H9 (cell line): ENCODE measurements at regions not wholly inside any gene's neighbourhood (a gene's known extent, or its start where the extent isn't known, plus 50 kb on each side); places are given as distances from the start of the nearest gene placed in this dataset.

Experiments used
- DNase-seq: peaks from one replicate; pipeline ENCODE4 v3.0.0-alpha.2; 2017
- H2AFZ ChIP-seq: one replicate; pipeline ENCODE4 v1.6.1; 2013; ENCODE audit warnings: mild to moderate bottlenecking, low read length, control low read depth, moderate library complexity
- H2AK5ac ChIP-seq: 2 replicates; pipeline ENCODE4 v1.6.1; 2013; ENCODE audit warnings: low read length, control low read depth, mixed read lengths; ENCODE audit not compliant: insufficient read length
- H2BK120ac ChIP-seq: one replicate; pipeline ENCODE4 v1.6.1; 2013; ENCODE audit warnings: low read depth, mild to moderate bottlenecking, low read length, control low read depth, inconsistent platforms; ENCODE audit not compliant: poor library complexity, severe bottlenecking
- H2BK12ac ChIP-seq: 2 replicates; pipeline ENCODE4 v1.6.1; 2013; ENCODE audit warnings: low read length, control low read depth, mixed read lengths, low read depth; ENCODE audit not compliant: insufficient read length
- H2BK15ac ChIP-seq: 2 replicates; pipeline ENCODE4 v1.6.1; 2013; ENCODE audit warnings: low read depth, low read length, control low read depth
- H2BK20ac ChIP-seq: one replicate; pipeline ENCODE4 v1.6.1; 2013; ENCODE audit warnings: low read depth, mild to moderate bottlenecking, low read length, control low read depth, inconsistent platforms; ENCODE audit not compliant: poor library complexity, severe bottlenecking
- H2BK5ac ChIP-seq: 2 replicates; pipeline ENCODE4 v1.6.1; 2013; ENCODE audit warnings: low read length, control low read depth, mixed read lengths; ENCODE audit not compliant: insufficient read length
- H3K14ac ChIP-seq: 2 replicates; pipeline ENCODE4 v1.6.1; 2013; ENCODE audit warnings: low read length, control low read depth; ENCODE audit not compliant: insufficient read depth
- H3K18ac ChIP-seq: 2 replicates; pipeline ENCODE4 v1.6.1; 2013; ENCODE audit warnings: low read depth, mild to moderate bottlenecking, mixed read lengths, low read length, control low read depth; ENCODE audit not compliant: insufficient read length
- H3K23ac ChIP-seq: 2 replicates; pipeline ENCODE4 v1.6.1; 2013; ENCODE audit warnings: low read length, control low read depth, mixed read lengths, low read depth; ENCODE audit not compliant: insufficient read length
- H3K23me2 ChIP-seq: 2 replicates; pipeline ENCODE4 v1.6.1; 2013; ENCODE audit warnings: low read depth, mild to moderate bottlenecking, mixed read lengths, low read length, control low read depth; ENCODE audit not compliant: insufficient read length, poor library complexity, severe bottlenecking
- H3K27ac ChIP-seq: 2 replicates; pipeline ENCODE4 v1.5.1; 2013; ENCODE audit warnings: low read length, control low read depth, mixed read lengths, low read depth; ENCODE audit not compliant: insufficient read length
- H3K27me3 ChIP-seq: 2 replicates; pipeline ENCODE4 v1.6.1; 2013; ENCODE audit warnings: low read length, control low read depth, inconsistent platforms; ENCODE audit not compliant: insufficient read depth
- H3K4ac ChIP-seq: 2 replicates; pipeline ENCODE4 v1.6.1; 2013; ENCODE audit warnings: low read depth, mild to moderate bottlenecking, control low read depth, inconsistent platforms, low read length, moderate library complexity
- H3K4me1 ChIP-seq: 2 replicates; pipeline ENCODE4 v1.6.1; 2013; ENCODE audit warnings: low read length, control low read depth, inconsistent platforms; ENCODE audit not compliant: insufficient read depth
- H3K4me2 ChIP-seq: 2 replicates; pipeline ENCODE4 v1.6.1; 2013; ENCODE audit warnings: low read length, control low read depth, mixed read lengths; ENCODE audit not compliant: insufficient read length, insufficient read depth
- H3K56ac ChIP-seq: 2 replicates; pipeline ENCODE4 v1.6.1; 2013; ENCODE audit warnings: low read depth, mild to moderate bottlenecking, mixed read lengths, low read length, control low read depth; ENCODE audit not compliant: insufficient read length
- H3K79me1 ChIP-seq: 2 replicates; pipeline ENCODE4 v1.6.1; 2013; ENCODE audit warnings: low read depth, mild to moderate bottlenecking, moderate library complexity, low read length, control low read depth, inconsistent platforms; ENCODE audit not compliant: insufficient read depth, poor library complexity, severe bottlenecking
- H3K79me2 ChIP-seq: 2 replicates; pipeline ENCODE4 v1.6.1; 2013; ENCODE audit warnings: low read length, control low read depth, inconsistent platforms; ENCODE audit not compliant: insufficient read depth
- H3K9ac ChIP-seq: 2 replicates; pipeline ENCODE4 v1.6.1; 2013; ENCODE audit warnings: low read length, control low read depth, mixed read lengths; ENCODE audit not compliant: insufficient read length; ENCODE audit errors: extremely low read depth
- H3K9me3 ChIP-seq: one replicate; pipeline ENCODE4 v1.6.1; 2013; ENCODE audit warnings: low read depth, low read length, inconsistent platforms; ENCODE audit not compliant: control insufficient read depth
- H3T11ph ChIP-seq: one replicate; pipeline ENCODE4 v1.6.1; 2013; ENCODE audit warnings: mild to moderate bottlenecking, low read length, control low read depth, inconsistent platforms
- H4K20me1 ChIP-seq: one replicate; pipeline ENCODE4 v1.6.1; 2013; ENCODE audit not compliant: control insufficient read depth, insufficient read length, insufficient read depth
- H4K5ac ChIP-seq: 2 replicates; pipeline ENCODE4 v1.6.1; 2013; ENCODE audit warnings: low read depth, mild to moderate bottlenecking, mixed read lengths, low read length, control low read depth; ENCODE audit not compliant: insufficient read length
- H4K8ac ChIP-seq: replicated peaks from 2 replicates; pipeline ENCODE4 v1.6.1; 2013; ENCODE audit warnings: low read length, control low read depth, mixed read lengths, low read depth; ENCODE audit not compliant: insufficient read length
- H4K91ac ChIP-seq: 2 replicates; pipeline ENCODE4 v1.6.1; 2013; ENCODE audit warnings: low read depth, mild to moderate bottlenecking, moderate library complexity, mixed read lengths, low read length, control low read depth; ENCODE audit not compliant: insufficient read length
- H3K27ac Mint-ChIP-seq, 3 experiments: 2 replicates in 2 of 3; 3 replicates in 1 of 3; pipeline ENCODE4 v1.8.0; 2020 to 2021; ENCODE audit warnings: mixed read lengths in 3 of 3, mild to moderate bottlenecking in 1 of 3, moderate library complexity in 1 of 3
- H3K27me3 Mint-ChIP-seq: 2 replicates; pipeline ENCODE4 v1.8.0; 2021; ENCODE audit warnings: low read depth, mild to moderate bottlenecking, moderate library complexity, mixed read lengths
- H3K36me3 Mint-ChIP-seq, 3 experiments: 2 replicates in 2 of 3; 3 replicates in 1 of 3; pipeline ENCODE4 v1.8.0; 2020 to 2021; ENCODE audit warnings: low read depth in 3 of 3, mixed read lengths in 3 of 3; ENCODE audit not compliant: insufficient read depth in 1 of 3
- H3K4me1 Mint-ChIP-seq, 2 experiments: 2 replicates each; pipeline ENCODE4 v1.8.0; 2020; ENCODE audit warnings: mixed read lengths in 2 of 2
- H3K4me3 Mint-ChIP-seq, 2 experiments: 2 replicates in 1 of 2; 3 replicates in 1 of 2; pipeline ENCODE4 v1.8.0; 2020 to 2021; ENCODE audit warnings: mild to moderate bottlenecking in 2 of 2, mixed read lengths in 2 of 2, moderate library complexity in 1 of 2
- H3K9me3 Mint-ChIP-seq, 2 experiments: 2 replicates in 1 of 2; 3 replicates in 1 of 2; pipeline ENCODE4 v1.8.0; 2020; ENCODE audit warnings: mild to moderate bottlenecking in 2 of 2, mixed read lengths in 2 of 2, moderate library complexity in 1 of 2
- WGBS: extraction: QIAGEN DNeasy Blood & Tissue Kit; methylation state at CpG from one replicate; pipeline ENCODE4 v1.1.7; 2013; ENCODE audit warnings: missing lambda C conversion rate, low lambda C conversion rate, mixed read lengths; ENCODE audit not compliant: insufficient read length; ENCODE audit errors: extremely low coverage; 5-methylcytosine and 5-hydroxymethylcytosine counted together
- TF ChIP-seq, protein P1 (sequence below): fragments of 200-600 bp; sonication (generic); conservative IDR thresholded peaks from 3 replicates; pipeline ENCODE4 v1.8.0; 2021; ENCODE audit warnings: antibody characterized with exemption, mild to moderate bottlenecking

DNA sequence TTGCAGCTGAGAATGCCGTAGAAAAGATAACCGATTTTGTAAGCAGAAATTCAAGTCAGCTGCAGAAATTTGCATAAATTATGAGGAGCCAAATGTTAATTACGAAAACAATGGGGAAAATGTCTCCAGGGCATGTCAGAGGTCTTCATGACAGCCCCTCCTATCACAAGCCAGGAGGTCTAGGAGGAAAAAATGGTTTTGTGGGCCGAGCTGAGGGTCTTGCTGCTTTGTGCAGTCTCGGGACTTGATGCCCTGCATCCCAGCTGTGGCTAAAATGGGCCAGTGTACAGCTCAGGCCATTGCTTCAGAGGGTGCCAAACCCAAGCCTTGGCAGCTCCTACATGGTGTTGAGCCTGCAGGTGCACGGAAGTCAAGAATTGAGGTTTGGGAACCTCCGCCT, 131.2 kb upstream of the PDE3A start:
- Histone ChIP-seq H3K4me2 (no peak overlapping the region), H4K5ac (no peak overlapping the region), H3K79me1 (no peaks in the 10 kb centered on the region), H4K8ac (no peak overlapping the region), H3K79me2 (no peaks in the 10 kb centered on the region), H3K9ac (no peak overlapping the region), H2BK12ac (no peak overlapping the region), H2BK20ac (no peak overlapping the region), H2BK5ac (no peak overlapping the region), H3K27me3 (no peaks in the 10 kb centered on the region), H3K14ac (no peak overlapping the region), H3K18ac (no peak overlapping the region), H2AFZ (no peak overlapping the region), H3K56ac (no peak overlapping the region), H2BK120ac (no peak overlapping the region), H3K4me1 (no peaks in the 10 kb centered on the region), H2AK5ac (no peak overlapping the region), H3K27ac (no peak overlapping the region), H3K23ac (no peak overlapping the region), H4K91ac (no peak overlapping the region), H3K9me3 (no peaks in the 10 kb centered on the region), H3K23me2 (no peaks in the 10 kb centered on the region), H2BK15ac (no peak overlapping the region), H3K4ac (no peak overlapping the region), H4K20me1 (no peaks in the 10 kb centered on the region), H3T11ph (no peak overlapping the region)
- TF ChIP-seq, protein P1, sequence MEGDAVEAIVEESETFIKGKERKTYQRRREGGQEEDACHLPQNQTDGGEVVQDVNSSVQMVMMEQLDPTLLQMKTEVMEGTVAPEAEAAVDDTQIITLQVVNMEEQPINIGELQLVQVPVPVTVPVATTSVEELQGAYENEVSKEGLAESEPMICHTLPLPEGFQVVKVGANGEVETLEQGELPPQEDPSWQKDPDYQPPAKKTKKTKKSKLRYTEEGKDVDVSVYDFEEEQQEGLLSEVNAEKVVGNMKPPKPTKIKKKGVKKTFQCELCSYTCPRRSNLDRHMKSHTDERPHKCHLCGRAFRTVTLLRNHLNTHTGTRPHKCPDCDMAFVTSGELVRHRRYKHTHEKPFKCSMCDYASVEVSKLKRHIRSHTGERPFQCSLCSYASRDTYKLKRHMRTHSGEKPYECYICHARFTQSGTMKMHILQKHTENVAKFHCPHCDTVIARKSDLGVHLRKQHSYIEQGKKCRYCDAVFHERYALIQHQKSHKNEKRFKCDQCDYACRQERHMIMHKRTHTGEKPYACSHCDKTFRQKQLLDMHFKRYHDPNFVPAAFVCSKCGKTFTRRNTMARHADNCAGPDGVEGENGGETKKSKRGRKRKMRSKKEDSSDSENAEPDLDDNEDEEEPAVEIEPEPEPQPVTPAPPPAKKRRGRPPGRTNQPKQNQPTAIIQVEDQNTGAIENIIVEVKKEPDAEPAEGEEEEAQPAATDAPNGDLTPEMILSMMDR: no peak
- Mint-ChIP-seq H3K27me3 (no peaks in the 10 kb centered on the region), H3K4me3 (no peak overlapping the region), H3K36me3 (peaks cover 7 to 18% (median 11%) of the 10 kb centered on the region in 3 experiments), H3K4me1 (no peaks in the 10 kb centered on the region), H3K9me3 (peaks cover 16 to 17% of the 10 kb centered on the region in 2 experiments), H3K27ac (no peak overlapping the region)
- no peak for DNase-seq
- WGBS: no CpG with 5 or more reads among the region's 7 CpGs
